ENCODE measurements at regions not wholly inside any gene's neighbourhood (a gene's known extent, or its start where the extent isn't known, plus 50 kb on each side); places are given as distances from the start of the nearest gene placed in this dataset.

DNA sequence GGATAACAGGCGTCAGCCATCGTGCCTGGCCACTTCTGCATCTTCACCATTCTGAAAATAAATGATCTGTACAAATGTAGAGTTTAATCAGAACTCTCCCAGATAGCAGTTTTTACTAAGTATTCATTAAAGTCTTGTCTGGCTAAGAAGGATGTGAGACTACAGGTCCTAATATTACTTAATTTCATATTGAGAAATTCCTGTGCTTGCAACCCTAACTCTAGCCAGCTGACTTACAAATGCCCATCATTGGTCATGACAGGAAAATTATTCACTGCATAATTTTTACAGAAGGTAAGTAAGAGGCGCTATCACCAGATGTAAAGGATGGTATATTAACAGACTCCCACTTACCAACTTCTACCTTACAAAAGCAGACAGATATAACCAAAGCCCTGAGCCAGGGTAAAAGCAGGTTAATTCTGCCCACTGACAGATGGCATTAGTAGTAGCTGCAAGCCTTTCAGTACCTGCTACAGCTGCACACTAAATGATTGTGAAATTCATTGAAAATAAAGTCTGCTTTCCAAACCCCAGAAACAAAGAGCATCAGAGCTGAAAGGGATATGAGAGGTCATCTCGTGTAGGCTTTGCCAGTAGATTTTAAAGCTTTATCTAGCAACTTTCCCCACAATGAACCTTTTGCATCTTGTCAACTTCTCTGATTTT is 55.9 kb upstream of the FOXN2 start:
- H3K36me3 ChIP-seq, result no peaks in the 10 kb centered on the region

GRCh38 chr2:48259811-48260210 is 54.7 kb upstream of the FOXN2 start:
- TF ChIP-seq CTCF (IDR thresholded peaks at IDR 0.05), result no peak
- no peaks in the 10 kb centered on the region for H3K36me3 ChIP-seq
- intact Hi-C loops (cut with DNase I; ENCODE audit: low total_unique reads), result no loop called here

More for the DNA sequence above, 55.9 kb upstream of the FOXN2 start:
- H3K27me3 ChIP-seq, result no peaks in the 10 kb centered on the region
- no peak for DNase-seq
- H3K9me3 ChIP-seq, result no peaks in the 10 kb centered on the region
- no peak overlapping the region for H3K27ac ChIP-seq
- no peaks in the 10 kb centered on the region for H3K4me1 ChIP-seq
- no peak overlapping the region for H3K4me3 ChIP-seq
- intact Hi-C loops (cut with DNase I; ENCODE audit: low total_unique reads), result no loop called here
- TF ChIP-seq CTCF (IDR thresholded peaks at IDR 0.05), result no peak

DNA sequence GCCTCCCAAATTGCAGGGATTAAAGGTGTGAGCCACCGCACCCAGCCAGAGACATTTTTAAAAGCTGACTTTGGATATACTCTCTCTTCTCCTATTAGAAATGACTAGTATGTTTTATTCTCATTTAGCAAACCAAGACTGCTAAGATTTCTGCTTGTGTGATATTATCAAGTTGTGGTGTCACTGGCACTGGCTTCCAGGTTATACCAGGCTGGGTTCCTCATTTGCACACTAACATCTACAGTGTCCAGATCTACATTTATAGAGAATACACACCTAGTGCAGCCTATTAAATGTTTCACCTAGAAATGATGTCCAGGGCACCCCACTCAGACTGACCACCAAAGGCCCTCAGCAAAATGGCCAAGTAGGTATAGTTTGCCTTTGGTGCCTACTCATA is 49.9 kb upstream of the FOXN2 start:
- H3K9me3 ChIP-seq, result no peaks in the 10 kb centered on the region
- H3K27ac ChIP-seq, result no peak overlapping the region
- no peaks in the 10 kb centered on the region for H3K4me1 ChIP-seq
- H3K36me3 ChIP-seq, result no peaks in the 10 kb centered on the region
- intact Hi-C loops (cut with DNase I; ENCODE audit: low total_unique reads), result no loop called here
- no peak overlapping the region for H3K4me3 ChIP-seq
- H3K27me3 ChIP-seq, result no peaks in the 10 kb centered on the region
- no peak for DNase-seq
- TF ChIP-seq CTCF (IDR thresholded peaks at IDR 0.05), result no peak

More at GRCh38 chr2:48259811-48260210, 54.7 kb upstream of the FOXN2 start:
- Histone ChIP-seq H3K9me3 (no peaks in the 10 kb centered on the region), H3K4me3 (no peak overlapping the region), H3K27me3 (no peaks in the 10 kb centered on the region), H3K4me1 (no peaks in the 10 kb centered on the region), H3K27ac (no peak overlapping the region)
- DNase-seq, result no peak

Measured in tibial artery (tissue), 4 donors.